PFSK-1 (cell line): ENCODE measurements at regions not wholly inside any gene's neighbourhood (a gene's known extent, or its start where the extent isn't known, plus 50 kb on each side); places are given as distances from the start of the nearest gene placed in this dataset.

ENCODE experiments used
- POLR2AphosphoS5 ChIP-seq: IDR thresholded peaks from 2 replicates; pipeline ENCODE4 v1.6.1; 2012; ENCODE audit warnings: low read depth, mild to moderate bottlenecking, control low read depth, low read length, moderate library complexity
- TAF1 ChIP-seq: IDR thresholded peaks from 2 replicates; pipeline ENCODE4 v1.6.1; 2012; ENCODE audit warnings: low read length, control low read depth, borderline replicate concordance; ENCODE audit not compliant: insufficient read depth

DNA sequence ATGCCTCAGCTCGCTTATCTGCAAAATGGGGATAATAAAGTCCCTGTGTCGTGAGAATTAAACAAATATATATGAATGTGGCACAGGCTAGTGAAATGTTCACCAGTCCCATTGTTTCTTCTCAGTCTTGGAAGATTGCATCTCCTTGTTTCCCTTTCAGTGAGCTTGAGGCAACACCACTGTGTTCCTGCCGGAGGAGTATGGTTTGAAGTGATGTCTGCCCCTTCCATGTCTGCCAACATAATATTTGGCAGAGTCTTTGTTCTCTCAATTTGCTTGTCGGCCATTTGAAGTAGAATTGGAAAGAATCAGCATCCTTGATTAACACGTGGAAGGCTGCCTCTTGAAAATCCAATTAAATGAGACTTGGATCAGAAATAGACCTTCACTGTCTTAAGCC, 1088.5 kb upstream of the INTU start:
- TF ChIP-seq POLR2AphosphoS5 (no peak), TAF1 (no peak)
